Endothelial cell of umbilical vein (primary cell): ENCODE measurements at regions not wholly inside any gene's neighbourhood (a gene's known extent, or its start where the extent isn't known, plus 50 kb on each side); places are given as distances from the start of the nearest gene placed in this dataset.

Source experiments
- CTCF ChIP-seq, 2 donors: IDR thresholded peaks; 1 replicate in 1 of 2; 2 replicates in 1 of 2; pipeline ENCODE4 v1.5.1; 2011; ENCODE audit warnings: low read length in 2 of 2, mild to moderate bottlenecking in 2 of 2, moderate library complexity in 2 of 2, control low read depth in 1 of 2, inconsistent platforms in 1 of 2, low read depth in 1 of 2; ENCODE audit not compliant: insufficient read depth in 1 of 2; ENCODE audit errors: extremely low read depth in 1 of 2
- EZH2 ChIP-seq: IDR thresholded peaks from 2 replicates; pipeline ENCODE4 v1.6.1; 2012; ENCODE audit warnings: borderline replicate concordance, low read depth, mild to moderate bottlenecking, moderate library complexity, low read length, inconsistent platforms; ENCODE audit not compliant: severe bottlenecking
- JUN ChIP-seq: IDR thresholded peaks from 2 replicates; pipeline ENCODE4 v1.6.1; 2011; ENCODE audit warnings: borderline replicate concordance, low read depth; ENCODE audit not compliant: insufficient read length, insufficient read depth
- MAX ChIP-seq: IDR thresholded peaks from 2 replicates; pipeline ENCODE4 v1.6.1; 2011; ENCODE audit not compliant: insufficient read depth, insufficient read length
- POLR2A ChIP-seq: IDR thresholded peaks from 2 replicates; pipeline ENCODE4 v1.6.1; 2012; ENCODE audit warnings: low read depth, mild to moderate bottlenecking, control low read depth, low read length
- POLR2AphosphoS5 ChIP-seq: IDR thresholded peaks from 2 replicates; pipeline ENCODE4 v1.6.1; 2012; ENCODE audit warnings: low read depth, mild to moderate bottlenecking, control low read depth, low read length, moderate library complexity; ENCODE audit not compliant: insufficient read depth

GRCh38 chr14:36229262-36229661 is 52.7 kb upstream of the PTCSC3 start:
- TF ChIP-seq CTCF (IDR thresholded peaks at IDR 0.05; ENCODE audit: extremely low read depth in 1 of 2, insufficient read depth in 1 of 2, low read depth in 1 of 2, low read length in 2 of 2) (no peak), POLR2A (no peak), EZH2 (no peak), POLR2AphosphoS5 (no peak), MAX (no peak), JUN (no peak)
